ENCODE measurements at regions not wholly inside any gene's neighbourhood (a gene's known extent, or its start where the extent isn't known, plus 50 kb on each side); places are given as distances from the start of the nearest gene placed in this dataset.
A peak's percentile ranks its signal among the peaks of the same experiment; 100 is the strongest.
"Not testable (repeated sequence)": the region's sequence is repeated elsewhere in the genome, so short reads cannot be mapped to it uniquely, and the experiment has no call there.

GRCh38 chr3:182028081-182028480, 316.4 kb downstream of the SOX2 start:
- POLR2A ChIA-PET (ENCODE audit: low non-redundant PET), result no interaction called here
- CTCF ChIA-PET, result no interaction called here
- peak; percentile 25 for DNase-seq (ENCODE audit: low spot score)
- no peak for TF ChIP-seq EZH2 (IDR thresholded peaks at IDR 0.05; ENCODE audit: borderline replicate concordance, low read depth, low read length, poor library complexity, severe bottlenecking)
- TF ChIP-seq CTCF (conservative IDR thresholded peaks at IDR 0.05; ENCODE audit: low read depth, low read length), result no peak
- Histone ChIP-seq H3K4me3 (ENCODE audit: low read depth, low read length, poor library complexity, severe bottlenecking) (no peak overlapping the region), H3K4me1 (ENCODE audit: insufficient read depth, low read length, poor library complexity, severe bottlenecking) (peaks cover 3% of the 10 kb centered on the region), H3K27me3 (replicated peaks; ENCODE audit: insufficient read depth, low read depth, low read length, poor library complexity) (no peaks in the 10 kb centered on the region), H3K27ac (ENCODE audit: low read depth, low read length, poor library complexity, severe bottlenecking) (no peak overlapping the region), H3K36me3 (ENCODE audit: insufficient read depth, low read length, poor library complexity, severe bottlenecking) (no peaks in the 10 kb centered on the region), H3K9me3 (ENCODE audit: low read depth, low read length, poor library complexity, severe bottlenecking) (no peaks in the 10 kb centered on the region)
- intact Hi-C loops (cut with micrococcal nuclease; ENCODE audit: unreplicated experiment), result no loop called here
- no TSS peak for BruUV-seq (replicated peaks)

- H3K4me3 ChIP-seq (ENCODE audit: low read depth, low read length, poor library complexity, severe bottlenecking); CTCF ChIA-PET; intact Hi-C loops (cut with micrococcal nuclease; ENCODE audit: unreplicated experiment); H3K9me3 ChIP-seq (ENCODE audit: low read depth, low read length, poor library complexity, severe bottlenecking); DNase-seq (ENCODE audit: low spot score); BruUV-seq (replicated peaks); H3K27ac ChIP-seq (ENCODE audit: low read depth, low read length, poor library complexity, severe bottlenecking); H3K27me3 ChIP-seq (replicated peaks; ENCODE audit: insufficient read depth, low read depth, low read length, poor library complexity); H3K4me1 ChIP-seq (ENCODE audit: insufficient read depth, low read length, poor library complexity, severe bottlenecking); POLR2A ChIA-PET (ENCODE audit: low non-redundant PET); H3K36me3 ChIP-seq (ENCODE audit: insufficient read depth, low read length, poor library complexity, severe bottlenecking): not testable (repeated sequence)
Measured at GRCh38 chr3:182034231-182034630, 322.5 kb downstream of the SOX2 start.

GRCh38 chr3:182035324-182035723, 323.6 kb downstream of the SOX2 start:
- no TSS peak for BruUV-seq (replicated peaks)
- ChIA-PET CTCF (no interaction called here), POLR2A (ENCODE audit: low non-redundant PET) (no interaction called here)
- intact Hi-C loops (cut with micrococcal nuclease; ENCODE audit: unreplicated experiment), result no loop called here
- Histone ChIP-seq H3K36me3 (ENCODE audit: insufficient read depth, low read length, poor library complexity, severe bottlenecking) (no peaks in the 10 kb centered on the region), H3K9me3 (ENCODE audit: low read depth, low read length, poor library complexity, severe bottlenecking) (no peaks in the 10 kb centered on the region), H3K4me1 (ENCODE audit: insufficient read depth, low read length, poor library complexity, severe bottlenecking) (no peaks in the 10 kb centered on the region), H3K4me3 (ENCODE audit: low read depth, low read length, poor library complexity, severe bottlenecking) (no peak overlapping the region), H3K27me3 (replicated peaks; ENCODE audit: insufficient read depth, low read depth, low read length, poor library complexity) (no peaks in the 10 kb centered on the region), H3K27ac (ENCODE audit: low read depth, low read length, poor library complexity, severe bottlenecking) (no peak overlapping the region)
- no peak for DNase-seq (ENCODE audit: low spot score)
- TF ChIP-seq EZH2 (IDR thresholded peaks at IDR 0.05; ENCODE audit: borderline replicate concordance, low read depth, low read length, poor library complexity, severe bottlenecking), result no peak
- TF ChIP-seq CTCF (conservative IDR thresholded peaks at IDR 0.05; ENCODE audit: low read depth, low read length), result no peak

GRCh38 chr3:182036382-182036781, 324.7 kb downstream of the SOX2 start:
- Histone ChIP-seq H3K4me1 (ENCODE audit: insufficient read depth, low read length, poor library complexity, severe bottlenecking) (no peaks in the 10 kb centered on the region), H3K36me3 (ENCODE audit: insufficient read depth, low read length, poor library complexity, severe bottlenecking) (no peaks in the 10 kb centered on the region), H3K27me3 (replicated peaks; ENCODE audit: insufficient read depth, low read depth, low read length, poor library complexity) (no peaks in the 10 kb centered on the region), H3K27ac (ENCODE audit: low read depth, low read length, poor library complexity, severe bottlenecking) (no peak overlapping the region), H3K9me3 (ENCODE audit: low read depth, low read length, poor library complexity, severe bottlenecking) (no peaks in the 10 kb centered on the region), H3K4me3 (ENCODE audit: low read depth, low read length, poor library complexity, severe bottlenecking) (no peak overlapping the region)
- DNase-seq (ENCODE audit: low spot score), result no peak
- POLR2A ChIA-PET (ENCODE audit: low non-redundant PET), result no interaction called here
- CTCF ChIA-PET, result no interaction called here
- BruUV-seq (replicated peaks), result no TSS peak
- no peak for TF ChIP-seq CTCF (conservative IDR thresholded peaks at IDR 0.05; ENCODE audit: low read depth, low read length)
- no peak for TF ChIP-seq EZH2 (IDR thresholded peaks at IDR 0.05; ENCODE audit: borderline replicate concordance, low read depth, low read length, poor library complexity, severe bottlenecking)
- intact Hi-C loops (cut with micrococcal nuclease; ENCODE audit: unreplicated experiment), result no loop called here
